ENCODE measurements at regions not wholly inside any gene's neighbourhood (a gene's known extent, or its start where the extent isn't known, plus 50 kb on each side); places are given as distances from the start of the nearest gene placed in this dataset.

- no peak overlapping the region for H3K27ac ChIP-seq (ENCODE audit: low read depth in 1 of 2, low read length in 2 of 2)
- H3K4me3 ChIP-seq (ENCODE audit: low read depth in 1 of 3, low read length in 3 of 3), result no peak overlapping the region
- no peaks in the 10 kb centered on the region for H3K27me3 ChIP-seq (ENCODE audit: control insufficient read depth in 4 of 4, insufficient read depth in 4 of 4, low read length in 3 of 4)
- no peaks in the 10 kb centered on the region for H3K4me1 ChIP-seq (ENCODE audit: control insufficient read depth in 4 of 4, insufficient read depth in 4 of 4, low read length in 3 of 4)
- 48% methylated on average over 2 of the region's 2 CpGs for WGBS
- H3K9ac ChIP-seq (ENCODE audit: low read depth in 1 of 2, low read length in 2 of 2), result no peak overlapping the region
- no peak for DNase-seq (ENCODE audit: low spot score)
- no peaks in the 10 kb centered on the region for H3K9me3 ChIP-seq (ENCODE audit: control insufficient read depth in 4 of 4, low read length in 3 of 4)
- no peaks in the 10 kb centered on the region for H3K36me3 ChIP-seq (ENCODE audit: control insufficient read depth in 4 of 4, insufficient read depth in 3 of 4, low read depth in 1 of 4, low read length in 3 of 4)
- no peak for TF ChIP-seq ATF3 (IDR thresholded peaks at IDR 0.05)
- no peak for TF ChIP-seq EGR1 (IDR thresholded peaks at IDR 0.05; ENCODE audit: low read depth in 2 of 2)
- no peak for TF ChIP-seq HNF4A (conservative IDR thresholded peaks at IDR 0.05)
- no peak for TF ChIP-seq MAX (IDR thresholded peaks at IDR 0.05)
- TF ChIP-seq CTCF (IDR thresholded peaks at IDR 0.05; ENCODE audit: low read depth, low read length, missing input control), result no peak
- TF ChIP-seq RXRA (IDR thresholded peaks at IDR 0.05), result no peak
- TF ChIP-seq RAD21 (IDR thresholded peaks at IDR 0.05), result no peak
- TF ChIP-seq FOXA2 (IDR thresholded peaks at IDR 0.05), result no peak
- no peak for TF ChIP-seq ZBTB33 (IDR thresholded peaks at IDR 0.05)
- TF ChIP-seq TAF1 (conservative IDR thresholded peaks at IDR 0.05), result no peak
- TF ChIP-seq NR2F2 (IDR thresholded peaks at IDR 0.05), result no peak
- no peak for TF ChIP-seq YY1 (IDR thresholded peaks at IDR 0.05)
- TF ChIP-seq FOXA1 (IDR thresholded peaks at IDR 0.05), result no peak
- no peak for TF ChIP-seq REST (IDR thresholded peaks at IDR 0.05)
- no peak for TF ChIP-seq GABPA (IDR thresholded peaks at IDR 0.05 in 1 of 2, conservative IDR thresholded peaks at IDR 0.05 in 1 of 2)
- no peak for TF ChIP-seq SP1 (IDR thresholded peaks at IDR 0.05)
These were observed 438.1 kb downstream of the TLL1 start for GRCh38 chr4:166311169-166311568.

GRCh38 chr4:166312166-166312565 lies 439.1 kb downstream of the TLL1 start:
- no peak for DNase-seq (ENCODE audit: low spot score)
- Histone ChIP-seq H3K27ac (ENCODE audit: low read depth in 1 of 2, low read length in 2 of 2) (no peak overlapping the region), H3K9me3 (ENCODE audit: control insufficient read depth in 4 of 4, low read length in 3 of 4) (no peaks in the 10 kb centered on the region), H3K27me3 (ENCODE audit: control insufficient read depth in 4 of 4, insufficient read depth in 4 of 4, low read length in 3 of 4) (no peaks in the 10 kb centered on the region), H3K4me3 (ENCODE audit: low read depth in 1 of 3, low read length in 3 of 3) (no peak overlapping the region), H3K4me1 (ENCODE audit: control insufficient read depth in 4 of 4, insufficient read depth in 4 of 4, low read length in 3 of 4) (no peaks in the 10 kb centered on the region), H3K9ac (ENCODE audit: low read depth in 1 of 2, low read length in 2 of 2) (no peak overlapping the region), H3K36me3 (ENCODE audit: control insufficient read depth in 4 of 4, insufficient read depth in 3 of 4, low read depth in 1 of 4, low read length in 3 of 4) (no peaks in the 10 kb centered on the region)
- TF ChIP-seq YY1 (IDR thresholded peaks at IDR 0.05) (no peak), HNF4G (IDR thresholded peaks at IDR 0.05) (no peak), ZBTB33 (IDR thresholded peaks at IDR 0.05) (no peak), NR2F2 (IDR thresholded peaks at IDR 0.05) (no peak), ATF3 (IDR thresholded peaks at IDR 0.05) (no peak), TAF1 (conservative IDR thresholded peaks at IDR 0.05) (no peak), FOXA1 (IDR thresholded peaks at IDR 0.05) (no peak), RXRA (IDR thresholded peaks at IDR 0.05) (no peak), RAD21 (IDR thresholded peaks at IDR 0.05) (no peak)

Measured in liver (tissue), 8 donors.